ENCODE measurements at regions not wholly inside any gene's neighbourhood (a gene's known extent, or its start where the extent isn't known, plus 50 kb on each side); places are given as distances from the start of the nearest gene placed in this dataset.

DNA sequence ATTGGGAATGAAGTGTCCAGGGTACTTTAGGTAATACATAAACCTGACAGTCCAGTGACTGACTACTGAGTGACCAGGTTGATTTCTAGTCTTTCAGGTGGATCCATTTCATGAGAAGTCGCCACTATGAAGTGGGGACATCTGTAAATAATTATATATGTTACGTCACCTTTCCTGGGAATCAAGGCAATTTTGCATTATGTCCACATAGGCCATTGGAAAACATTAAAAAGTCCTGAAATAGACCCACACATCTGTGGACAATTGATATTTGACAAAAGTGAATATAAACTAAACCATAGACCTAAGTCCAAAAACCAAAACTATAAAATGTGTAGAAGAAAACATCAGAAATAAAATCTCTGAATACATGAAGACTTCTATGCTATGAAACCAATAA is 231.5 kb downstream of the C6orf118 start:
- in situ Hi-C loops (cut with MboI) = no loop called here
- H3K79me2 ChIP-seq (ENCODE audit: insufficient read depth) = no peaks in the 10 kb centered on the region
- TF ChIP-seq EZH2 (IDR thresholded peaks at IDR 0.05; ENCODE audit: insufficient read depth, poor library complexity, severe bottlenecking) (no peak), EZH2phosphoT487 (IDR thresholded peaks at IDR 0.05; ENCODE audit: insufficient read depth, low read depth) (no peak)

DNA sequence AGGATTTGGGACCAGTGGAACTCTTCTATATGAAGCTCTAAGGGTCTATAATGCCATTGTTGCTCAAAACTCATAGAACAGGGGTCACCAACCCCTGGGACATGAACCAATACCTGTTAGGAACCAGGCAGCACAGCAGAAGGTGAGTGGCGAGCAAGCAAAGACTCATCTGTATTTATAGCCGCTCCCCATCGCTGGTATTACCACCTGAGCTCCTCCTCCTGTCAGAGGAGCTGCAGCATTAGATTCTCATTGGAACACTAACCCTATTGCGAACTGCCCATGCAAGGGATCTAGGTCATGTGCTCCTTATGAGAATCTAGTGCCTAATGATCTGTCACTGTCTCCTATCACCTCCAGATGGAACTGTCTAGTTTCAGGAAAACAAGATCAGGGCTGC is 237.5 kb downstream of the C6orf118 start:
- in situ Hi-C loops (cut with MboI) = no loop called here
- no peaks in the 10 kb centered on the region for H4K20me1 ChIP-seq (ENCODE audit: insufficient read depth)
- no peak overlapping the region for H3K9ac ChIP-seq
- H2AFZ ChIP-seq = no peak overlapping the region
- H3K4me3 ChIP-seq = no peak overlapping the region
- H3F3A ChIP-seq (ENCODE audit: insufficient read depth) = no peaks in the 10 kb centered on the region
- no peak for TF ChIP-seq EZH2phosphoT487 (IDR thresholded peaks at IDR 0.05; ENCODE audit: insufficient read depth, low read depth)
- TF ChIP-seq EZH2 (IDR thresholded peaks at IDR 0.05; ENCODE audit: insufficient read depth, poor library complexity, severe bottlenecking) = no peak
- H3K27me3 ChIP-seq (replicated peaks; ENCODE audit: insufficient read depth) = no peaks in the 10 kb centered on the region
- H3K9me2 ChIP-seq (ENCODE audit: insufficient read depth) = no peaks in the 10 kb centered on the region
- no peak for DNase-seq
- H3K36me3 ChIP-seq (ENCODE audit: low read depth) = no peaks in the 10 kb centered on the region
- H3K27ac ChIP-seq = no peak overlapping the region
- no peak overlapping the region for H3K4me2 ChIP-seq (ENCODE audit: unreplicated experiment)
- H3K79me2 ChIP-seq (ENCODE audit: insufficient read depth) = no peaks in the 10 kb centered on the region
- H3K4me1 ChIP-seq (ENCODE audit: insufficient read depth) = no peaks in the 10 kb centered on the region
- no peaks in the 10 kb centered on the region for H3K9me3 ChIP-seq (ENCODE audit: low read depth)
- 78 to 84% methylated on average over 4 of the region's 4 CpGs for WGBS, 2 experiments (ENCODE audit: low coverage in 1 of 2, low lambda C conversion rate in 2 of 2, missing lambda C conversion rate in 2 of 2)

More for the DNA sequence above, 231.5 kb downstream of the C6orf118 start:
- Histone ChIP-seq H2AFZ (no peak overlapping the region), H3K4me1 (ENCODE audit: insufficient read depth) (no peaks in the 10 kb centered on the region), H3K9me2 (ENCODE audit: insufficient read depth) (no peaks in the 10 kb centered on the region), H4K20me1 (ENCODE audit: insufficient read depth) (no peaks in the 10 kb centered on the region), H3K36me3 (ENCODE audit: low read depth) (no peaks in the 10 kb centered on the region), H3K4me3 (no peak overlapping the region), H3K9ac (no peak overlapping the region), H3K4me2 (ENCODE audit: unreplicated experiment) (no peak overlapping the region), H3K9me3 (ENCODE audit: low read depth) (no peaks in the 10 kb centered on the region), H3K27ac (no peak overlapping the region), H3K27me3 (replicated peaks; ENCODE audit: insufficient read depth) (no peaks in the 10 kb centered on the region), H3F3A (ENCODE audit: insufficient read depth) (no peaks in the 10 kb centered on the region)
- no peak for DNase-seq
- 82 to 94% methylated on average over 2 of the region's 2 CpGs for WGBS, 2 experiments (ENCODE audit: low coverage in 1 of 2, low lambda C conversion rate in 2 of 2, missing lambda C conversion rate in 2 of 2)

DNA sequence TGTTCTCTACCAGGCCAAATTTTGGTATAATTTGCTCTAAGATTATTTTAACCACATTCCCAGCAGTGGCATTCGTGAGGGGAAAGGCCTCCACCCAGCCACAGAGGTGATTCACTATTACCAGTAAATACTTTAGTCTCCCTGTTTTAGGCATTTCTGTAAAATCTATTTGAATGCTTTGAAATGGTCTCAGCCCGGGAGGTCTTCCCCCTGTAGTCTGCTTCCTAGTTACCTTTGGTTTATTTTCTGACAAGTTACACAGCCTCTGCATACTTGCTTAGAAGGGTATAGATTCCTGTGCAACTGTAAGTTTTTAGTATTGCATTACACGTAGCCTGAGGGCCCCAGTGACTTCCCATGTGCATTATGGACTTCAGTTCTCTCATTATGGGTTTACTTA is 248.7 kb downstream of the C6orf118 start:
- in situ Hi-C loops (cut with MboI) = no loop called here
- DNase-seq = peak; percentile 87

DNA sequence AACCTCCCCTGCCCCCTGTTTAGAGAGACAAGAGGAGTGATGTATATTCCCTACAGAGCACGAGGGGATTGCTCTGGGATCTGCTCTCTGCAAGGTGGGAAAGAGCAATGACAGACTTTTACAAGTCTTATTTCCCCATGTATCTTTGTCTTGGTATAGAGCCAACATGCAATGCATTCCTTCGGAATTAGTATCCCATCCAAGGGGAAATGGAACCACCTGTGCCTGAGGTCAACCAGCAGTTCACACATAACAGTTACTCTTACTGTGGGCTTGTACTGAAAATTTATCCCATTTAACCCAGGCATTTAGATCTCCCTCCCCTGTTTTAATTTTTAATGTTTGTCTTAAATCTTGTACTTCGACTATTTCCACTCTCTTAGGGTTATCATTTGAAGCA is 250.4 kb downstream of the C6orf118 start:
- Histone ChIP-seq H3K4me2 (ENCODE audit: unreplicated experiment) (no peak overlapping the region), H3K4me3 (no peak overlapping the region), H2AFZ (no peak overlapping the region), H4K20me1 (ENCODE audit: insufficient read depth) (no peaks in the 10 kb centered on the region), H3K79me2 (ENCODE audit: insufficient read depth) (no peaks in the 10 kb centered on the region), H3K9me2 (ENCODE audit: insufficient read depth) (no peaks in the 10 kb centered on the region), H3F3A (ENCODE audit: insufficient read depth) (peaks cover 17% of the 10 kb centered on the region), H3K27ac (no peak overlapping the region), H3K27me3 (replicated peaks; ENCODE audit: insufficient read depth) (no peaks in the 10 kb centered on the region), H3K9ac (no peak overlapping the region), H3K36me3 (ENCODE audit: low read depth) (no peaks in the 10 kb centered on the region), H3K9me3 (ENCODE audit: low read depth) (no peaks in the 10 kb centered on the region), H3K4me1 (ENCODE audit: insufficient read depth) (peaks cover 40% of the 10 kb centered on the region)
- peak; percentile 45 for DNase-seq
- in situ Hi-C loops (cut with MboI) = no loop called here
- no peak for TF ChIP-seq EZH2phosphoT487 (IDR thresholded peaks at IDR 0.05; ENCODE audit: insufficient read depth, low read depth)
- TF ChIP-seq EZH2 (IDR thresholded peaks at IDR 0.05; ENCODE audit: insufficient read depth, poor library complexity, severe bottlenecking) = no peak
- WGBS, 2 experiments (ENCODE audit: low coverage in 1 of 2, low lambda C conversion rate in 2 of 2, missing lambda C conversion rate in 2 of 2) = 25 to 32% methylated on average over 3 of the region's 3 CpGs

More for the DNA sequence above, 248.7 kb downstream of the C6orf118 start:
- H3K79me2 ChIP-seq (ENCODE audit: insufficient read depth) = no peaks in the 10 kb centered on the region
- TF ChIP-seq EZH2 (IDR thresholded peaks at IDR 0.05; ENCODE audit: insufficient read depth, poor library complexity, severe bottlenecking) (no peak), EZH2phosphoT487 (IDR thresholded peaks at IDR 0.05; ENCODE audit: insufficient read depth, low read depth) (no peak)
- peaks cover 17% of the 10 kb centered on the region for H3F3A ChIP-seq (ENCODE audit: insufficient read depth)
- peak overlapping the region; percentile 48 for H3K9ac ChIP-seq
- WGBS, 2 experiments (ENCODE audit: low coverage in 1 of 2, low lambda C conversion rate in 2 of 2, missing lambda C conversion rate in 2 of 2) = 32% methylated on average over 3 of the region's 3 CpGs
- H3K4me1 ChIP-seq (ENCODE audit: insufficient read depth) = peaks cover 35% of the 10 kb centered on the region
- H3K9me2 ChIP-seq (ENCODE audit: insufficient read depth) = no peaks in the 10 kb centered on the region
- no peaks in the 10 kb centered on the region for H3K36me3 ChIP-seq (ENCODE audit: low read depth)
- no peaks in the 10 kb centered on the region for H3K27me3 ChIP-seq (replicated peaks; ENCODE audit: insufficient read depth)
- no peaks in the 10 kb centered on the region for H4K20me1 ChIP-seq (ENCODE audit: insufficient read depth)
- H3K9me3 ChIP-seq (ENCODE audit: low read depth) = no peaks in the 10 kb centered on the region
- peak overlapping the region; percentile 38 for H2AFZ ChIP-seq
- no peak overlapping the region for H3K4me3 ChIP-seq
- H3K27ac ChIP-seq = peak overlapping the region; percentile 85
- H3K4me2 ChIP-seq (ENCODE audit: unreplicated experiment) = peak overlapping the region; percentile 38

DNA sequence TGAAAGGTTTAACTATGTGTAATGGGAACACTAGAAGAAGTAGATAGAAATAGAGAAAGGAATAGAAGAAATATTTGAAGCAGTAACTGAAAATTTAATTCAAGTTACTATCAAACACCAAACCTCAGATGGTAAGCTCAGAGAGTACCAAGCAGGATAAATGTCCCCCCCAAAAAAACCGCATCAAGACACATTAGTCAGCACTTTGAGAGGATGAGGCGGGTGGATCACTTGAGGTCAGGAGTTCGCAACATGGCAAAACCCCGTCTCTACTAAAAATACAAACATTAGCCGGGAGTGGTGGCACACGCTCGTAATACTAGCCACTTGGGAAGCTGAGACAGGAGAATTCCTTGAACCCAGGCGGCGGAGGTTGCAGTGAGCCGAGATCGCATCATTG is 253.1 kb downstream of the C6orf118 start:
- Histone ChIP-seq H3K79me2 (ENCODE audit: insufficient read depth) (no peaks in the 10 kb centered on the region), H3K4me1 (ENCODE audit: insufficient read depth) (peaks cover 33% of the 10 kb centered on the region), H2AFZ (peak overlapping the region; percentile 70; the same call in 1 of the 2 replicates), H3K27me3 (replicated peaks; ENCODE audit: insufficient read depth) (no peaks in the 10 kb centered on the region), H3K27ac (no peak overlapping the region), H3K36me3 (ENCODE audit: low read depth) (no peaks in the 10 kb centered on the region), H3K9ac (no peak overlapping the region), H4K20me1 (ENCODE audit: insufficient read depth) (no peaks in the 10 kb centered on the region), H3F3A (ENCODE audit: insufficient read depth) (peaks cover 14% of the 10 kb centered on the region), H3K9me3 (ENCODE audit: low read depth) (no peaks in the 10 kb centered on the region), H3K4me2 (ENCODE audit: unreplicated experiment) (no peak overlapping the region), H3K4me3 (no peak overlapping the region), H3K9me2 (ENCODE audit: insufficient read depth) (no peaks in the 10 kb centered on the region)
- in situ Hi-C loops (cut with MboI) = no loop called here
- WGBS, 2 experiments (ENCODE audit: low coverage in 1 of 2, low lambda C conversion rate in 2 of 2, missing lambda C conversion rate in 2 of 2) = 97 to 98% methylated on average over 11 of the region's 11 CpGs
- TF ChIP-seq EZH2phosphoT487 (IDR thresholded peaks at IDR 0.05; ENCODE audit: insufficient read depth, low read depth) (no peak), EZH2 (IDR thresholded peaks at IDR 0.05; ENCODE audit: insufficient read depth, poor library complexity, severe bottlenecking) (no peak)
- DNase-seq = no peak
